ENCODE measurements at regions not wholly inside any gene's neighbourhood (a gene's known extent, or its start where the extent isn't known, plus 50 kb on each side); places are given as distances from the start of the nearest gene placed in this dataset.

GRCh38 chr2:120454654-120455385 lies 108.9 kb downstream of the INHBB start:
- peak in 1 of 2 donors; percentile 12 for DNase-seq (ENCODE audit: low read depth in 2 of 2)

GRCh38 chr2:120455390-120455789 lies 109.5 kb downstream of the INHBB start:
- DNase-seq (ENCODE audit: low read depth in 2 of 2) = no peak

GRCh38 chr2:120456867-120457266 lies 110.9 kb downstream of the INHBB start:
- no peak for DNase-seq (ENCODE audit: low read depth in 2 of 2)

GRCh38 chr2:120460511-120460910 lies 114.6 kb downstream of the INHBB start:
- DNase-seq (ENCODE audit: low read depth in 2 of 2) = no peak

GRCh38 chr2:120461092-120461491 lies 115.2 kb downstream of the INHBB start:
- DNase-seq (ENCODE audit: low read depth in 2 of 2) = no peak

- DNase-seq (ENCODE audit: low read depth in 2 of 2) = no peak
Measured at GRCh38 chr2:120461546-120462537, 115.9 kb downstream of the INHBB start.

GRCh38 chr2:120463527-120463926 lies 117.6 kb downstream of the INHBB start:
- DNase-seq (ENCODE audit: low read depth in 2 of 2) = no peak

- no peak for DNase-seq (ENCODE audit: low read depth in 2 of 2)
Measured at GRCh38 chr2:120463996-120464395, 118.1 kb downstream of the INHBB start.

- DNase-seq (ENCODE audit: low read depth in 2 of 2) = no peak
Measured at GRCh38 chr2:120464448-120464931, 118.6 kb downstream of the INHBB start.

- no peak for DNase-seq (ENCODE audit: low read depth in 2 of 2)
Measured at GRCh38 chr2:120465012-120465700, 119.2 kb downstream of the INHBB start.

- no peak for DNase-seq (ENCODE audit: low read depth in 2 of 2)
Measured at GRCh38 chr2:120465701-120465988, 119.7 kb downstream of the INHBB start.

- no peak for DNase-seq (ENCODE audit: low read depth in 2 of 2)
Measured at GRCh38 chr2:120465989-120466703, 120.2 kb downstream of the INHBB start.

GRCh38 chr2:120466704-120467054 lies 120.7 kb downstream of the INHBB start:
- no peak for DNase-seq (ENCODE audit: low read depth in 2 of 2)

GRCh38 chr2:120468136-120468535 lies 122.2 kb downstream of the INHBB start:
- no peak for DNase-seq (ENCODE audit: low read depth in 2 of 2)

- no peak for DNase-seq (ENCODE audit: low read depth in 2 of 2)
Measured at GRCh38 chr2:120469426-120469825, 123.5 kb downstream of the INHBB start.

- DNase-seq (ENCODE audit: low read depth in 2 of 2) = peak in 1 of 2 donors; percentile 30
Measured at GRCh38 chr2:120470041-120470965, 124.4 kb downstream of the INHBB start.

- no peak for DNase-seq (ENCODE audit: low read depth in 2 of 2)
Measured at GRCh38 chr2:120471166-120471565, 125.2 kb downstream of the INHBB start.

- DNase-seq (ENCODE audit: low read depth in 2 of 2) = no peak
Measured at GRCh38 chr2:120472031-120472430, 126.1 kb downstream of the INHBB start.

- no peak for DNase-seq (ENCODE audit: low read depth in 2 of 2)
Measured at GRCh38 chr2:120472891-120473309, 127.0 kb downstream of the INHBB start.

All from dermis microvascular lymphatic vessel endothelial cell (primary cell).